Neural crest cell (in vitro differentiated cells): ENCODE measurements at regions not wholly inside any gene's neighbourhood (a gene's known extent, or its start where the extent isn't known, plus 50 kb on each side); places are given as distances from the start of the nearest gene placed in this dataset.

Source experiments
- DNase-seq: peaks from one replicate; pipeline ENCODE4 v3.0.0; 2021; ENCODE audit warnings: low read depth, mixed read lengths, low spot score
- H3K27ac Mint-ChIP-seq: one replicate; pipeline ENCODE4 v1.8.0; 2021; ENCODE audit warnings: mild to moderate bottlenecking, mixed read lengths; ENCODE audit not compliant: unreplicated experiment
- H3K27me3 Mint-ChIP-seq: 2 replicates; pipeline ENCODE4 v1.8.0; 2021; ENCODE audit warnings: low read depth, mild to moderate bottlenecking, mixed read lengths
- H3K36me3 Mint-ChIP-seq: 2 replicates; pipeline ENCODE4 v1.8.0; 2021; ENCODE audit warnings: low read depth, mild to moderate bottlenecking, mixed read lengths
- H3K4me1 Mint-ChIP-seq: 2 replicates; pipeline ENCODE4 v1.8.0; 2021; ENCODE audit warnings: mixed read lengths
- H3K4me3 Mint-ChIP-seq: one replicate; pipeline ENCODE4 v1.8.0; 2021; ENCODE audit warnings: mild to moderate bottlenecking, mixed read lengths
- H3K9me3 Mint-ChIP-seq: 2 replicates; pipeline ENCODE4 v1.8.0; 2021; ENCODE audit warnings: mixed read lengths
- TF ChIP-seq, protein P1 (sequence below): fragments of 200-600 bp; sonication (generic); conservative IDR thresholded peaks from 2 replicates; pipeline ENCODE4 v1.5.0; 2021; ENCODE audit warnings: antibody characterized with exemption, mild to moderate bottlenecking

DNA sequence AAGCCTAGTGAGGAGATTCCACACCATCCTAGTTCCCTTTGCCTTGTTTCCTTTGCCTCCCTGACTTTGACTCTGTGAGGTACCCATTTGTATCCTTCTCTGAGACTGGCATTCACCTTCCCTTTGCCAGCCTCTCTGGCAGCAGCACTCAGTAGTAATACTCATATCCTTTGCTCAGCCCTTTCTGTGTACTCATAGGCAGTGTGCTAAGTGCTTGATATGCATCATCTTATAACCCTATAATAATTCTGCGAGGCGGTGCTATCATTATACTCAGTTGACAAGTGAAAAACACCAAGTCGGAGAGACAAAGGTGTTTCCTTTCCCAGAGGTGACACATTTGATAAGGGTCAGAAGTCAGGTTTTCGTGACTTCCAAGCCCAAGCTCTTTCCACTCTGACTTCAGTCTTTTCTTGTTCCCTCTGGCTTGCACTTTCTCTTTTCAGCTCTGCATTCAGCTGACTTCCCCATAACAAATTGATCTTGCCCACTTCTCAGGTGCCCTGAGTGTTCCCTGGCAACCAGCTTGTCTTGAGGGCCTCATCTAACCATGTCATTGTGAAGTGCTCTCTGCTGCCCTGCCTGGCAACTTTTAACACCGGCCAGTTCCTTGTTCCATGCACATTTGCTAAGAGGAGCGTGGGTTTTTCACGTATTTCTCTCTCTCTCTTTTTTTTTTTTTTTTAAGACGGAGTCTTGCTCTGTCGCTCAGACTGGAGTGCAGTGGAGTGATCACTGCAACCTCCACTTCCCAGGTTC is 94.5 kb upstream of the UPP2 start:
- TF ChIP-seq, protein P1, sequence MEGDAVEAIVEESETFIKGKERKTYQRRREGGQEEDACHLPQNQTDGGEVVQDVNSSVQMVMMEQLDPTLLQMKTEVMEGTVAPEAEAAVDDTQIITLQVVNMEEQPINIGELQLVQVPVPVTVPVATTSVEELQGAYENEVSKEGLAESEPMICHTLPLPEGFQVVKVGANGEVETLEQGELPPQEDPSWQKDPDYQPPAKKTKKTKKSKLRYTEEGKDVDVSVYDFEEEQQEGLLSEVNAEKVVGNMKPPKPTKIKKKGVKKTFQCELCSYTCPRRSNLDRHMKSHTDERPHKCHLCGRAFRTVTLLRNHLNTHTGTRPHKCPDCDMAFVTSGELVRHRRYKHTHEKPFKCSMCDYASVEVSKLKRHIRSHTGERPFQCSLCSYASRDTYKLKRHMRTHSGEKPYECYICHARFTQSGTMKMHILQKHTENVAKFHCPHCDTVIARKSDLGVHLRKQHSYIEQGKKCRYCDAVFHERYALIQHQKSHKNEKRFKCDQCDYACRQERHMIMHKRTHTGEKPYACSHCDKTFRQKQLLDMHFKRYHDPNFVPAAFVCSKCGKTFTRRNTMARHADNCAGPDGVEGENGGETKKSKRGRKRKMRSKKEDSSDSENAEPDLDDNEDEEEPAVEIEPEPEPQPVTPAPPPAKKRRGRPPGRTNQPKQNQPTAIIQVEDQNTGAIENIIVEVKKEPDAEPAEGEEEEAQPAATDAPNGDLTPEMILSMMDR, result peak; percentile 23
- DNase-seq, result no peak
- Mint-ChIP-seq H3K9me3 (peaks cover 3% of the 10 kb centered on the region), H3K36me3 (no peaks in the 10 kb centered on the region), H3K27me3 (peaks cover 36% of the 10 kb centered on the region), H3K27ac (no peak overlapping the region), H3K4me1 (peaks cover 10% of the 10 kb centered on the region), H3K4me3 (no peak overlapping the region)

DNA sequence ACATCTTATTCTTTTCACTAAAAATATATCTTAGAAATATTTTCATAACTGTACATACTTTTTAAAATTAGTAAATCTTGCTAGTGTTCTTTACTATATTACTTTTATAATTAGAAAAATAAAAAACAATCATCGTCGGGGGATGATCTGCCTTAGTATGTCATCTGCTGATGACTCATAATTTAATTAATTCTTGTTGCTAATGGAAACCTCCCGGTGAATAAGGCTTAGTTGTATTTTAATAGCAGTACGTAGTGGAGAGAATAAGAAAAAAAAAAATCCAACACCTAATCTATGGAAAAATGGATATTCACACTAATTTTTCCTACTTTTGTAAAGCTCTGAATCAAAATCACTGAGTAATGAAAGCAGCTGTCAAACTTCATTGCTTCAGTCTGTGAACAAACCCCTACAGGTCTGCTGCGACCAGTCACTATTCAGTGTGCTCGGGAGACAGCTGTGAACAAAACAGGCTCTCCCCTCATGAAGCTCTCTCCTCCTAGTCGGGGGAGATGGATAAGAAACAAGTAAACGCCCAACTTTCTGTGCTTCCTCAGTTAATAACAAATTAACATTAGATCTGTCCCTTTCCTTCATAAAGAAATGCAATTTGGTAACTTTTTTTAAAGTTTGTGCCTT is 97.4 kb upstream of the UPP2 start:
- Mint-ChIP-seq H3K36me3 (no peaks in the 10 kb centered on the region), H3K4me1 (peaks cover 10% of the 10 kb centered on the region), H3K9me3 (no peaks in the 10 kb centered on the region), H3K27me3 (peaks cover 21% of the 10 kb centered on the region), H3K4me3 (no peak overlapping the region), H3K27ac (no peak overlapping the region)
- DNase-seq, result no peak
- TF ChIP-seq, protein P1, result no peak

- Mint-ChIP-seq H3K36me3 (peaks cover 2% of the 10 kb centered on the region), H3K4me3 (no peak overlapping the region), H3K27me3 (peaks cover 13% of the 10 kb centered on the region), H3K4me1 (peaks cover 6% of the 10 kb centered on the region), H3K9me3 (peaks cover 2% of the 10 kb centered on the region), H3K27ac (no peak overlapping the region)
- DNase-seq, result no peak
- TF ChIP-seq, protein P1, result no peak
These were observed 99.6 kb upstream of the UPP2 start for GRCh38 chr2:158002079-158002478.

GRCh38 chr2:157996799-157997198 is 104.9 kb upstream of the UPP2 start:
- TF ChIP-seq, protein P1, result no peak
- Mint-ChIP-seq H3K4me1 (no peaks in the 10 kb centered on the region), H3K36me3 (peaks cover 2% of the 10 kb centered on the region)

GRCh38 chr2:157995117-157995516 is 106.6 kb upstream of the UPP2 start:
- no peak for DNase-seq
- peaks cover 4% of the 10 kb centered on the region for H3K4me1 Mint-ChIP-seq
- H3K27ac Mint-ChIP-seq, result no peak overlapping the region
- H3K27me3 Mint-ChIP-seq, result peaks cover 17% of the 10 kb centered on the region
- H3K36me3 Mint-ChIP-seq, result peaks cover 2% of the 10 kb centered on the region
- H3K4me3 Mint-ChIP-seq, result no peak overlapping the region
- TF ChIP-seq, protein P1, result no peak
- peaks cover 2% of the 10 kb centered on the region for H3K9me3 Mint-ChIP-seq

More at GRCh38 chr2:157996799-157997198, 104.9 kb upstream of the UPP2 start:
- no peak overlapping the region for H3K27ac Mint-ChIP-seq
- no peak overlapping the region for H3K4me3 Mint-ChIP-seq
- peaks cover 2% of the 10 kb centered on the region for H3K9me3 Mint-ChIP-seq
- no peak for DNase-seq
- peaks cover 8% of the 10 kb centered on the region for H3K27me3 Mint-ChIP-seq
